HG03159 (cell line): ENCODE measurements at regions not wholly inside any gene's neighbourhood (a gene's known extent, or its start where the extent isn't known, plus 50 kb on each side); places are given as distances from the start of the nearest gene placed in this dataset.

ENCODE experiments used
- ATAC-seq: cut with Tn5 transposase; IDR thresholded peaks from one replicate; pipeline ENCODE4 v1.9.1; 2021; ENCODE audit warnings: mild to moderate bottlenecking, moderate library complexity; ENCODE audit not compliant: unreplicated experiment

GRCh38 chr12:93101367-93101766 is 172.3 kb upstream of the EEA1 start:
- ATAC-seq: no peak

DNA sequence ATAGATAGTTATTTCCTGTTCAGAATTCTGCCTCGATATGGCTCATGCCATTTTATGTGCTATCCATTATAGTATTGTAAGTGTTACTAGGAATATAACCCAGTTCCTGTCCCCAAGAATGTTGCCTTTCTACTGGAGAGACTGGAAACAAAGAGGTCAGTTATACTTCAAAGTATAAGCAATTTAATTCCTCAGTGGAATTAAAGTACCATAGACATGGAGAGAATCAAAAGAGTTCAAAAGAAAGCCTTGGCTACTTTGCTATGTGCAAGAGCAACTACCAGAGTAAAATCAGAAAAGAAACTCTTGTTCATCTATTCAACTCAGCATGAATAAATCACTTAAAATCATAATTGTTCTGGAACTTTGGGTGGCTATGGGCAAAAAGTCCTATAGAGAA is 173.2 kb upstream of the EEA1 start:
- ATAC-seq: no peak

GRCh38 chr12:93102744-93103143 is 173.6 kb upstream of the EEA1 start:
- ATAC-seq: no peak

- ATAC-seq: no peak
These were observed 174.1 kb upstream of the EEA1 start for GRCh38 chr12:93103154-93103553.

DNA sequence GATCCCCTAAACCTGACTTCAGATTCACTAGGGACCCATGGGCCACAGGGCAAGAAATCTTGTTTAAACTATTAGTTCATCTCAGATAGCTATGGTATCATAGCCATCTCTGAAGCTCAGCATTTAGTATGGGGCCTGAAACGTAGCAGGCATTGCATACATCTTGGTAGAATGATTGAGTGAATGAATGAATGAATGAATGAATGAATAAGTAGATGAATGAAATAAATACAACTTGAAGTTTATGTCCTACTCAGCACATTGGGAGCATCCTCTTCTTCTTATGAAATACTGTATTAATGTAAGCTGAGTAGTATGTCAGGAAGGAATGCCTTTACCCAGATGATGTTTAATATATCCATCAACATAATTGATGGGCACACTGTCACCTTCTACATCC is 175.4 kb upstream of the EEA1 start:
- ATAC-seq: no peak

DNA sequence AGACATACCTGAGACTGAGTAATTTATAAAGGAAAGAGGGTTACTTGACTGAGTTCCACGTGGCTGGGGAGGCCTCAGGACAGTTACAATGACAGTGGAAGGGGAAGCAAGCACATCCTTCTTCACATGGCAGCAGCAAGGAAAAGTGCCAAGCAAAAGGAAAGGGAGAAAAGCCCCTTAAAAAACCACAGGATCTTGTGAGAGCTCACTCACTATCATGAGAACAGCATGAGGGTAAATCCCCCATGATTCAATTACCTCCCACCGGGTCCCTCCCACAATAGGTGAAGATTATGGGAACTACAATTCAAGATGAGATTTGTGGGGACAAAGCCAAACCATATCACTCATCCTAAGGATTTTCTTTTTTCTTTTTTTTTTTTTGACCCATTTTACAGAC is 177.8 kb upstream of the EEA1 start:
- ATAC-seq: no peak

GRCh38 chr12:93107514-93108312 is 178.6 kb upstream of the EEA1 start:
- ATAC-seq: no peak

DNA sequence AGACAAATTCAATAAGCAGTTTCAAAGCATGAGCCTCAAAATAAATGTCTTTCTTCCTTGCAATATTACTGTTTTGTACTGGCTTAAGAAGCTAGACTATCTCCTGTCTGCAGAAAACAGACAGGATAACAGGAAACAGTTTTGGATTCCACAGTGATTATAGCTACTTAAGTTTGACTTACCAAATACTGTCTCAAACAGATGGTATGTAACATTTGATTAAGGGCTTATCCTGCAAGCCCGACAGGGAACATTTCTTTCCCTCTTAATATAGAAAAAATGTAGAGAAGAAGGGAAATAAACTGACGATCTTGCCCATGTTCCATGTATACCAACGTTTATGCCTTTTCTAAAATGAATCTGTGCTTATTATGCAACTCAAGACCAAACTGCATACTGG is 179.9 kb upstream of the EEA1 start:
- ATAC-seq: no peak

DNA sequence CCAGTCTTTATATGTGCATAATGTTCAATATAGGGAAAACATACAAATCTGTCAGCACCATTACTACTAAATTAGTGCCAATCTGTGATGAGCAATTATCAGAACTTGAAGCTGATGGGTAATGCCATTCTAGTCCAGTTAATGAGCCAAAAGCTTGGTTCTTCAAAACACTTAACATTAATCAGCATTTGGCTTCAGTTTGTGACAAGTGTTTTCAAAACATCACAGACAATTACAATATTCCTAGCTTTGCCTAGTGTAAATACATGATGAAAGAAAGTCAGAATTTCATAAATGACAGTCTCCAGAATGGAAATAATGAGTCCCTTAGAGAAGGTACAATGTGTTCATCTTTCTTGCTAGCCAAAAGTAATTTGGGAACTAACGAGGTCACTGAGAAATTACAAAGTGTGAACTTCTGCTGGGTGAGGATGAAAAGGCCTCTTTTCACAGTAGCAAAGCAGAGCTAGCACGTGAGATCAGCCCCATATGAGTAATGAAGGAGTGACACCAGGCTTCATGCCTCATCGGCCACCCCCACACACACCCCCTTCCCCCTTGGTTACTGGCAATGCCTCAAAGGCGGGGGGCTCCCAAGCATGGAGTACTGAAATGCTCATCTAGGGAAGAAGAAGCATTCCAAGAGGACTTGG is 180.6 kb upstream of the EEA1 start:
- no peak for ATAC-seq

DNA sequence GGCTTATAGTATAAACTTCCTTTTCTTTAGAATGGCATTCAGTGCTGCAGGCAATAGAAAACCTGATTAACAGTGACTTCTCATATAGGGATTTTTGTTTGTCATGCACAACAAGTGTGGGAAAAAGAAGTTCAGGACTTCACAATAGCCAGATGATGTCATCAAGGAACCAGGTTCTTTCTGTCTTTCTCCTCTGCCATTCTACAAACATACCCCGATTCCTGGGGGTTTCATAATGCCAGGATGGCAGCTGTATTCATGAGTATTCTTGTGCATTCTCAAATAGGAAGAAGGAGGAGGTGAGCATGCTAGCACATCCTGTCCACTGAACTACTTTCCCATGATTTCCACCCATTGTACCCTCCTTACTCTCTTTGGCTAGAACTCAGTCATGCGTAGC is 182.7 kb upstream of the EEA1 start:
- ATAC-seq: no peak

DNA sequence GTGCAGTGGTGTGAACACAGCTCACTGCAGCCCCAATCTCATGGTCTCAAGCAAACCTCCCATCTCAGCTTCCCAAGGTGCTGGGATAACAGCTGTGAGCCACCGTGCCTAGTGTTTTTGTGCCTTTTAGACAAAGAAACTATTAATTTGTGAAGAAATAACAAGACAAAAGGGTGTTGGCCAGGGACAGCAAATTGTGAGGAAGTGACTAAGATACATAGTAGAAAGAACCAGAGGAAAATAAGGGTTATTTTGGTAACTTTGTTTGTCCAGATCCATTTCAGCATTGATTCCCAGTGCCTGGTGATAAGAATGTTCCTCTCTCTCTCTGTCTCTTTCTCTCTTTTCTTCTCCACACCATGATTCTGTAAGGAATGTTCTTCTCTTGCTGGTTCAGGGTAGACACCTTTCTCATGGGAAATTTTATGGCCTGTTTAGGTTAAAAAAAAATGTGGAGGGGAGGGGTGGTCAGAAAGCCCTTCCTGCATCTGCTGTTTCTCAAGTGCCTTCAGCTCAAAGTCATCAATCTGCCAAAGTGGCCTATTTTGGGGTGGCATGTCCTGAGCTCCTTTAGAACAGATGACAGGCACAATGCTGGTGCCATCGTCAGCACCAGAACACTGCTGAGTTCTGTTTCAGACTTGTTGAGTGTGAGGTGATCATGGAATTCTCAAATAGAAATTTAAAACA is 184.4 kb upstream of the EEA1 start:
- ATAC-seq: no peak

- no peak for ATAC-seq
These were observed 186.1 kb upstream of the EEA1 start for GRCh38 chr12:93115198-93115601.

DNA sequence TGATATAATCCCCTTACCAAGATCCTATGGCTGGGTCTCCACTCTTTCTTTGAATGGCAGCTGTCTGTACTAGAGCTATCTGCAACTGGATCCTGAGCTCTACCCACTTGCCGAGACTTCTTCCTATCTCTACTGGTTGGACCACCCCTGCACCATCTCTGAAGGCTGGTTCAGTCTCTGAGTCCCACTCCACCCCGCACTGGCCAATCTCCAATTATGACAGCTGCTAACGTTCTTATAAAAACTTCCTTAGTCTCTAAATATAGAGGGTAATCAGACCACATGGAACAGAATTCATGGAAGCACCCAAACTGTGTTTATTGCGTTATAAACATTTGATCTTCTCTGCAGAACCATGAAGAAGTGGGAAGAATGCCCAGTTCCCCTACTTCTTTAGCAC is 186.6 kb upstream of the EEA1 start:
- no peak for ATAC-seq

GRCh38 chr12:93116632-93117031 is 187.5 kb upstream of the EEA1 start:
- ATAC-seq: no peak

GRCh38 chr12:93121729-93122488 is 192.8 kb upstream of the EEA1 start:
- no peak for ATAC-seq

- ATAC-seq: no peak
These were observed 193.5 kb upstream of the EEA1 start for GRCh38 chr12:93122569-93123091.

- no peak for ATAC-seq
These were observed 196.0 kb upstream of the EEA1 start for GRCh38 chr12:93125126-93125525.

DNA sequence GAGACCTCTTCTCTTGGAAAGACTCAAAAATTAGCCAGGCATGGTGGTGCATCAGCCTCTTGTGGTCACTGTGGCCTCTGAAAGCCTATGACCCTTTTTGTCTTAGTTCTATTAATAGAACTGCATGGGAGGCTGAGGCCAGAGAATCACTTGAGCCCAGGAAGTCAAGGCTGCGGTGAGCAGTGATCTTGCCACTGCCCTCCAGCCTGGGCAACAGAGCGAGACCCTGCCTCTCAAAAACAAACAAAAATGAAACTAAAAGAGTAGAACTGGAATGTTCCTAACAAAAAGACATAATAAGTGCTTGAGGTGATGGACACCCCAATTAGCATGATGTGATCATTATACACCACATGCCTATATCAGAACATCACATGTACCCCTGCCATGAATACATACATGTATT is 197.0 kb upstream of the EEA1 start:
- no peak for ATAC-seq

DNA sequence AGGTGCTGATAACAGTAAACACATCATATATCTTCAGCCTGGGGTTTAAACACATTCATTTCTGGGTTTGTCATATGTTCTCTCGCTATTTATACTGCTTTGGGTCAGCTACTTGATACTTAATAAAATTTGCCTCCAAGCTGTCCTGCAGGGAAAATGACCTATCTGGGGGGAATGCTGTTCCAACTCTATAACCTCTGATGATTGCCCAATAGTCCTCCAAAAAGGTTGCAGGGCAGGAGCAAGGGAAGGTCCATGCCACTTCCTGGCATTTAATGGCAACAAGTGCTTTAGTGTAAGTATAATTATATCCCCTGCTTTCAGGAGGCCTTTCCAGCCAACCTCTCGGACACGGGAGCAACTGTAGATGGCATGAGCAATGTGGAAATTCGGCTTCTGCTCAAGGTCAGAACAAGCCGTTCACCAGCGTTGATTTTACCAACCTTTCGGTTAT is 198.0 kb upstream of the EEA1 start:
- no peak for ATAC-seq

- no peak for ATAC-seq
These were observed 198.7 kb upstream of the EEA1 start for GRCh38 chr12:93127582-93128331.
